H9 (cell line): ENCODE measurements at regions not wholly inside any gene's neighbourhood (a gene's known extent, or its start where the extent isn't known, plus 50 kb on each side); places are given as distances from the start of the nearest gene placed in this dataset.
A peak's percentile ranks its signal among the peaks of the same experiment; 100 is the strongest.

Experiments used
- DNase-seq: peaks from one replicate; pipeline ENCODE4 v3.0.0-alpha.2; 2017
- H2AFZ ChIP-seq: one replicate; pipeline ENCODE4 v1.6.1; 2013; ENCODE audit warnings: mild to moderate bottlenecking, low read length, control low read depth, moderate library complexity
- H2AK5ac ChIP-seq: 2 replicates; pipeline ENCODE4 v1.6.1; 2013; ENCODE audit warnings: low read length, control low read depth, mixed read lengths; ENCODE audit not compliant: insufficient read length
- H2BK120ac ChIP-seq: one replicate; pipeline ENCODE4 v1.6.1; 2013; ENCODE audit warnings: low read depth, mild to moderate bottlenecking, low read length, control low read depth, inconsistent platforms; ENCODE audit not compliant: poor library complexity, severe bottlenecking
- H2BK12ac ChIP-seq: 2 replicates; pipeline ENCODE4 v1.6.1; 2013; ENCODE audit warnings: low read length, control low read depth, mixed read lengths, low read depth; ENCODE audit not compliant: insufficient read length
- H2BK15ac ChIP-seq: 2 replicates; pipeline ENCODE4 v1.6.1; 2013; ENCODE audit warnings: low read depth, low read length, control low read depth
- H2BK20ac ChIP-seq: one replicate; pipeline ENCODE4 v1.6.1; 2013; ENCODE audit warnings: low read depth, mild to moderate bottlenecking, low read length, control low read depth, inconsistent platforms; ENCODE audit not compliant: poor library complexity, severe bottlenecking
- H2BK5ac ChIP-seq: 2 replicates; pipeline ENCODE4 v1.6.1; 2013; ENCODE audit warnings: low read length, control low read depth, mixed read lengths; ENCODE audit not compliant: insufficient read length
- H3K14ac ChIP-seq: 2 replicates; pipeline ENCODE4 v1.6.1; 2013; ENCODE audit warnings: low read length, control low read depth; ENCODE audit not compliant: insufficient read depth
- H3K18ac ChIP-seq: 2 replicates; pipeline ENCODE4 v1.6.1; 2013; ENCODE audit warnings: low read depth, mild to moderate bottlenecking, mixed read lengths, low read length, control low read depth; ENCODE audit not compliant: insufficient read length
- H3K23ac ChIP-seq: 2 replicates; pipeline ENCODE4 v1.6.1; 2013; ENCODE audit warnings: low read length, control low read depth, mixed read lengths, low read depth; ENCODE audit not compliant: insufficient read length
- H3K23me2 ChIP-seq: 2 replicates; pipeline ENCODE4 v1.6.1; 2013; ENCODE audit warnings: low read depth, mild to moderate bottlenecking, mixed read lengths, low read length, control low read depth; ENCODE audit not compliant: insufficient read length, poor library complexity, severe bottlenecking
- H3K27ac ChIP-seq: 2 replicates; pipeline ENCODE4 v1.5.1; 2013; ENCODE audit warnings: low read length, control low read depth, mixed read lengths, low read depth; ENCODE audit not compliant: insufficient read length
- H3K27me3 ChIP-seq: 2 replicates; pipeline ENCODE4 v1.6.1; 2013; ENCODE audit warnings: low read length, control low read depth, inconsistent platforms; ENCODE audit not compliant: insufficient read depth
- H3K4ac ChIP-seq: 2 replicates; pipeline ENCODE4 v1.6.1; 2013; ENCODE audit warnings: low read depth, mild to moderate bottlenecking, control low read depth, inconsistent platforms, low read length, moderate library complexity
- H3K4me1 ChIP-seq: 2 replicates; pipeline ENCODE4 v1.6.1; 2013; ENCODE audit warnings: low read length, control low read depth, inconsistent platforms; ENCODE audit not compliant: insufficient read depth
- H3K4me2 ChIP-seq: 2 replicates; pipeline ENCODE4 v1.6.1; 2013; ENCODE audit warnings: low read length, control low read depth, mixed read lengths; ENCODE audit not compliant: insufficient read length, insufficient read depth
- H3K56ac ChIP-seq: 2 replicates; pipeline ENCODE4 v1.6.1; 2013; ENCODE audit warnings: low read depth, mild to moderate bottlenecking, mixed read lengths, low read length, control low read depth; ENCODE audit not compliant: insufficient read length
- H3K79me1 ChIP-seq: 2 replicates; pipeline ENCODE4 v1.6.1; 2013; ENCODE audit warnings: low read depth, mild to moderate bottlenecking, moderate library complexity, low read length, control low read depth, inconsistent platforms; ENCODE audit not compliant: insufficient read depth, poor library complexity, severe bottlenecking
- H3K79me2 ChIP-seq: 2 replicates; pipeline ENCODE4 v1.6.1; 2013; ENCODE audit warnings: low read length, control low read depth, inconsistent platforms; ENCODE audit not compliant: insufficient read depth
- H3K9ac ChIP-seq: 2 replicates; pipeline ENCODE4 v1.6.1; 2013; ENCODE audit warnings: low read length, control low read depth, mixed read lengths; ENCODE audit not compliant: insufficient read length; ENCODE audit errors: extremely low read depth
- H3K9me3 ChIP-seq: one replicate; pipeline ENCODE4 v1.6.1; 2013; ENCODE audit warnings: low read depth, low read length, inconsistent platforms; ENCODE audit not compliant: control insufficient read depth
- H3T11ph ChIP-seq: one replicate; pipeline ENCODE4 v1.6.1; 2013; ENCODE audit warnings: mild to moderate bottlenecking, low read length, control low read depth, inconsistent platforms
- H4K20me1 ChIP-seq: one replicate; pipeline ENCODE4 v1.6.1; 2013; ENCODE audit not compliant: control insufficient read depth, insufficient read length, insufficient read depth
- H4K5ac ChIP-seq: 2 replicates; pipeline ENCODE4 v1.6.1; 2013; ENCODE audit warnings: low read depth, mild to moderate bottlenecking, mixed read lengths, low read length, control low read depth; ENCODE audit not compliant: insufficient read length
- H4K8ac ChIP-seq: replicated peaks from 2 replicates; pipeline ENCODE4 v1.6.1; 2013; ENCODE audit warnings: low read length, control low read depth, mixed read lengths, low read depth; ENCODE audit not compliant: insufficient read length
- H4K91ac ChIP-seq: 2 replicates; pipeline ENCODE4 v1.6.1; 2013; ENCODE audit warnings: low read depth, mild to moderate bottlenecking, moderate library complexity, mixed read lengths, low read length, control low read depth; ENCODE audit not compliant: insufficient read length
- H3K27ac Mint-ChIP-seq, 3 experiments: 2 replicates in 2 of 3; 3 replicates in 1 of 3; pipeline ENCODE4 v1.8.0; 2020 to 2021; ENCODE audit warnings: mixed read lengths in 3 of 3, mild to moderate bottlenecking in 1 of 3, moderate library complexity in 1 of 3
- H3K27me3 Mint-ChIP-seq: 2 replicates; pipeline ENCODE4 v1.8.0; 2021; ENCODE audit warnings: low read depth, mild to moderate bottlenecking, moderate library complexity, mixed read lengths
- H3K36me3 Mint-ChIP-seq, 3 experiments: 2 replicates in 2 of 3; 3 replicates in 1 of 3; pipeline ENCODE4 v1.8.0; 2020 to 2021; ENCODE audit warnings: low read depth in 3 of 3, mixed read lengths in 3 of 3; ENCODE audit not compliant: insufficient read depth in 1 of 3
- H3K4me1 Mint-ChIP-seq, 2 experiments: 2 replicates each; pipeline ENCODE4 v1.8.0; 2020; ENCODE audit warnings: mixed read lengths in 2 of 2
- H3K4me3 Mint-ChIP-seq, 2 experiments: 2 replicates in 1 of 2; 3 replicates in 1 of 2; pipeline ENCODE4 v1.8.0; 2020 to 2021; ENCODE audit warnings: mild to moderate bottlenecking in 2 of 2, mixed read lengths in 2 of 2, moderate library complexity in 1 of 2
- H3K9me3 Mint-ChIP-seq, 2 experiments: 2 replicates in 1 of 2; 3 replicates in 1 of 2; pipeline ENCODE4 v1.8.0; 2020; ENCODE audit warnings: mild to moderate bottlenecking in 2 of 2, mixed read lengths in 2 of 2, moderate library complexity in 1 of 2
- CTCF ChIP-seq: fragments of 200-600 bp; sonication (generic); conservative IDR thresholded peaks from 3 replicates; pipeline ENCODE4 v1.8.0; 2021; ENCODE audit warnings: antibody characterized with exemption, mild to moderate bottlenecking
- WGBS: extraction: QIAGEN DNeasy Blood & Tissue Kit; methylation state at CpG from one replicate; pipeline ENCODE4 v1.1.7; 2013; ENCODE audit warnings: missing lambda C conversion rate, low lambda C conversion rate, mixed read lengths; ENCODE audit not compliant: insufficient read length; ENCODE audit errors: extremely low coverage; 5-methylcytosine and 5-hydroxymethylcytosine counted together

- H2BK120ac ChIP-seq = no peak overlapping the region
- H3K79me2 ChIP-seq = no peaks in the 10 kb centered on the region
- no peak overlapping the region for H4K91ac ChIP-seq
- no peak overlapping the region for H3K23ac ChIP-seq
- no peak overlapping the region for H2BK20ac ChIP-seq
- no peak overlapping the region for H3K56ac ChIP-seq
- H3K4me3 Mint-ChIP-seq = no peak overlapping the region
- WGBS = no CpG with 5 or more reads among the region's 2 CpGs
- peaks cover 11% of the 10 kb centered on the region; the same call in 1 of the 2 replicates for H3K4me1 ChIP-seq
- no peaks in the 10 kb centered on the region for H3K27me3 ChIP-seq
- H2AFZ ChIP-seq = no peak overlapping the region
- H2BK5ac ChIP-seq = no peak overlapping the region
- no peak overlapping the region for H3T11ph ChIP-seq
- H3K18ac ChIP-seq = no peak overlapping the region
- H3K27me3 Mint-ChIP-seq = no peaks in the 10 kb centered on the region
- peaks cover 36 to 42% of the 10 kb centered on the region in 2 experiments for H3K4me1 Mint-ChIP-seq
- DNase-seq = no peak
- no peaks in the 10 kb centered on the region for H3K9me3 ChIP-seq
- H4K20me1 ChIP-seq = no peaks in the 10 kb centered on the region
- H2AK5ac ChIP-seq = no peak overlapping the region
- no peak overlapping the region for H2BK15ac ChIP-seq
- no peak overlapping the region for H2BK12ac ChIP-seq
- peak overlapping the region in 1 of 3 experiments; percentile 46; a peak in 1 of 7 replicates for H3K27ac Mint-ChIP-seq
- H3K23me2 ChIP-seq = no peaks in the 10 kb centered on the region
- no peak overlapping the region for H3K4ac ChIP-seq
- TF ChIP-seq CTCF = no peak
- peaks cover 2 to 3% of the 10 kb centered on the region in 2 experiments; a peak in 1 of 5 replicates for H3K9me3 Mint-ChIP-seq
- H4K8ac ChIP-seq = no peak overlapping the region
- H4K5ac ChIP-seq = no peak overlapping the region
- H3K4me2 ChIP-seq = no peak overlapping the region
- H3K14ac ChIP-seq = no peak overlapping the region
- no peaks in the 10 kb centered on the region for H3K79me1 ChIP-seq
- H3K36me3 Mint-ChIP-seq = peaks cover under 1 to 5% (median 2%) of the 10 kb centered on the region in 3 experiments; a peak in 4 of 7 replicates
- no peak overlapping the region for H3K27ac ChIP-seq
- no peak overlapping the region for H3K9ac ChIP-seq
Measured at GRCh38 chr1:187474336-187474735, 645.6 kb downstream of the PLA2G4A start.
